ENCODE measurements at regions not wholly inside any gene's neighbourhood (a gene's known extent, or its start where the extent isn't known, plus 50 kb on each side); places are given as distances from the start of the nearest gene placed in this dataset.

DNA sequence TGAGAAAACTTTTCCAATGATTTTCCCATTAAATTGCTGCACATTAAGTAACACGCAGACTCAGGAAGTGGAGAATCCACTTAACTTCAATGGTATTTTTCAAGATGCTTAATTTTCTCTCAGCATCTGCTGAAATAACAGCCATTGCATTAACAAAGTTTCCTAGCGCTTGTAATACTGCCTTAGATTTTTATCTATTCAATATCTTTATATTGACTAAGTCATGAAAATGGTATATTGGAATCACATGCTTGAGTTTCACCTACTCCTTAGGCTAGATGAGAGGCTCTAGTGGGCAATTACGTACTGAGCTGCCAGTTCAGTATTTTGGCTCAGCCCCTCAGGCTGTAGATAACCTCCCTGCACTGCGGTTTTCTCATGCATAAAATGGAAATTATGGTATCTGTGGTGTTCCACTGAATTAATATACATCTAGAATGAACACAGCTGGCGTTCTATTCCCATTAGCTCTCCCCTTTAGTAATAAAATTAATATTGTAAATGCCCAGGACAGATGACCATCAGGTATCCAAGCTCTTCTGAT is 112.9 kb downstream of the MTX3 start:
- FAIRE-seq = no peak
- H3K9me3 ChIP-seq = no peaks in the 10 kb centered on the region
- no peak for ATAC-seq
- H3K27ac ChIP-seq = no peak overlapping the region
- ChIA-PET POLR2A (no interaction called here), CTCF (interaction anchor here (0.6 to 2.8 kb wide), 5 partner anchors 10 to 206 kb away, joined by 3 to 18 read pairs (median 5); no protein-coding TSS in a partner anchor)
- TF ChIP-seq FOSB (CRISPR knock-in tag; IDR thresholded peaks at IDR 0.05) = no peak
- TF ChIP-seq CBX2 (IDR thresholded peaks at IDR 0.05; ENCODE audit: borderline replicate concordance, low read depth) = no peak
- TF ChIP-seq JUNB (IDR thresholded peaks at IDR 0.05) = no peak
- no peak for TF ChIP-seq CEBPB (IDR thresholded peaks at IDR 0.05)
- TF ChIP-seq EP300 (IDR thresholded peaks at IDR 0.05) = no peak
- no peak for TF ChIP-seq RARB (CRISPR knock-in tag; IDR thresholded peaks at IDR 0.05)
- no peak for TF ChIP-seq EHMT2 (IDR thresholded peaks at IDR 0.05; ENCODE audit: low read depth)
- TF ChIP-seq SREBF2 (IDR thresholded peaks at IDR 0.05) = no peak
- no peak for TF ChIP-seq TFCP2L1 (CRISPR knock-in tag; IDR thresholded peaks at IDR 0.05)
- TF ChIP-seq KDM5A (IDR thresholded peaks at IDR 0.05) = no peak
- TF ChIP-seq, protein P1, sequence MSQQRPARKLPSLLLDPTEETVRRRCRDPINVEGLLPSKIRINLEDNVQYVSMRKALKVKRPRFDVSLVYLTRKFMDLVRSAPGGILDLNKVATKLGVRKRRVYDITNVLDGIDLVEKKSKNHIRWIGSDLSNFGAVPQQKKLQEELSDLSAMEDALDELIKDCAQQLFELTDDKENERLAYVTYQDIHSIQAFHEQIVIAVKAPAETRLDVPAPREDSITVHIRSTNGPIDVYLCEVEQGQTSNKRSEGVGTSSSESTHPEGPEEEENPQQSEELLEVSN (IDR thresholded peaks at IDR 0.05; ENCODE audit: borderline replicate concordance, low read depth) = no peak
- TF ChIP-seq MAFK (IDR thresholded peaks at IDR 0.05; ENCODE audit: partially characterized antibody) = no peak
- TF ChIP-seq, protein P2, sequence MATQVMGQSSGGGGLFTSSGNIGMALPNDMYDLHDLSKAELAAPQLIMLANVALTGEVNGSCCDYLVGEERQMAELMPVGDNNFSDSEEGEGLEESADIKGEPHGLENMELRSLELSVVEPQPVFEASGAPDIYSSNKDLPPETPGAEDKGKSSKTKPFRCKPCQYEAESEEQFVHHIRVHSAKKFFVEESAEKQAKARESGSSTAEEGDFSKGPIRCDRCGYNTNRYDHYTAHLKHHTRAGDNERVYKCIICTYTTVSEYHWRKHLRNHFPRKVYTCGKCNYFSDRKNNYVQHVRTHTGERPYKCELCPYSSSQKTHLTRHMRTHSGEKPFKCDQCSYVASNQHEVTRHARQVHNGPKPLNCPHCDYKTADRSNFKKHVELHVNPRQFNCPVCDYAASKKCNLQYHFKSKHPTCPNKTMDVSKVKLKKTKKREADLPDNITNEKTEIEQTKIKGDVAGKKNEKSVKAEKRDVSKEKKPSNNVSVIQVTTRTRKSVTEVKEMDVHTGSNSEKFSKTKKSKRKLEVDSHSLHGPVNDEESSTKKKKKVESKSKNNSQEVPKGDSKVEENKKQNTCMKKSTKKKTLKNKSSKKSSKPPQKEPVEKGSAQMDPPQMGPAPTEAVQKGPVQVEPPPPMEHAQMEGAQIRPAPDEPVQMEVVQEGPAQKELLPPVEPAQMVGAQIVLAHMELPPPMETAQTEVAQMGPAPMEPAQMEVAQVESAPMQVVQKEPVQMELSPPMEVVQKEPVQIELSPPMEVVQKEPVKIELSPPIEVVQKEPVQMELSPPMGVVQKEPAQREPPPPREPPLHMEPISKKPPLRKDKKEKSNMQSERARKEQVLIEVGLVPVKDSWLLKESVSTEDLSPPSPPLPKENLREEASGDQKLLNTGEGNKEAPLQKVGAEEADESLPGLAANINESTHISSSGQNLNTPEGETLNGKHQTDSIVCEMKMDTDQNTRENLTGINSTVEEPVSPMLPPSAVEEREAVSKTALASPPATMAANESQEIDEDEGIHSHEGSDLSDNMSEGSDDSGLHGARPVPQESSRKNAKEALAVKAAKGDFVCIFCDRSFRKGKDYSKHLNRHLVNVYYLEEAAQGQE (IDR thresholded peaks at IDR 0.05) = no peak
- TF ChIP-seq, protein P3, sequence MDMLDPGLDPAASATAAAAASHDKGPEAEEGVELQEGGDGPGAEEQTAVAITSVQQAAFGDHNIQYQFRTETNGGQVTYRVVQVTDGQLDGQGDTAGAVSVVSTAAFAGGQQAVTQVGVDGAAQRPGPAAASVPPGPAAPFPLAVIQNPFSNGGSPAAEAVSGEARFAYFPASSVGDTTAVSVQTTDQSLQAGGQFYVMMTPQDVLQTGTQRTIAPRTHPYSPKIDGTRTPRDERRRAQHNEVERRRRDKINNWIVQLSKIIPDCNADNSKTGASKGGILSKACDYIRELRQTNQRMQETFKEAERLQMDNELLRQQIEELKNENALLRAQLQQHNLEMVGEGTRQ (IDR thresholded peaks at IDR 0.05) = no peak
- H3K4me2 ChIP-seq = no peak overlapping the region
- H3K4me3 ChIP-seq = no peak overlapping the region
- H3K4me1 ChIP-seq = no peaks in the 10 kb centered on the region
- WGBS (ENCODE audit: missing lambda C conversion rate) = 31% methylated on average over 5 of the region's 5 CpGs
- DNase-seq (ENCODE audit: low read depth in 1 of 2, low spot score in 1 of 2) = no peak

DNA sequence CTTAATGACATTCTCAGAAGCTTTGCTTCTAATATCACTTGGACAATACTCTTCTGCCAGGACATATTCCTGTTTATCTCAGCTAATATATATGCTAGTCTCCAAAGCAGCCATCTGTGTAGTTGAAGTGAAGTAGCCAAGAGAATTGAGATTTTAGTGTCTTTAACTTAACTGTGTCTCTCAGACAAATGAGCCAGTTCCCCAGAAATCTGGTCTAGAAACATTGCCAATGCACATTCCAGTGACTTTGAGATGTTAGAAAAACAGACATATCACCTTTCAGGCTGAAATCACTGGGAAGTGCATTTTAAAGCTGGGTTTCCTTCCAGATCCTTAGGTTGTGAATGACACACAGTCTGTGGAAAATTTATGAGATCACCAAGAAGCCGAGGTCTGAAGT is 114.6 kb downstream of the MTX3 start:
- ATAC-seq = no peak
- WGBS (ENCODE audit: missing lambda C conversion rate) = 11% methylated on average over 1 of the region's 1 CpG
- TF ChIP-seq, protein P2 (IDR thresholded peaks at IDR 0.05) = no peak
- TF ChIP-seq ZC3H11A (IDR thresholded peaks at IDR 0.05) (no peak), KDM1A (IDR thresholded peaks at IDR 0.05; ENCODE audit: low read depth) (no peak), MAFK (IDR thresholded peaks at IDR 0.05; ENCODE audit: partially characterized antibody) (no peak), POLR2A (IDR thresholded peaks at IDR 0.05; ENCODE audit: low read length) (no peak), MAZ (IDR thresholded peaks at IDR 0.05; ENCODE audit: borderline replicate concordance, low read depth, low read length) (no peak), BHLHE40 (IDR thresholded peaks at IDR 0.05; ENCODE audit: low read depth, low read length) (no peak), SREBF2 (IDR thresholded peaks at IDR 0.05) (no peak), GATA3 (IDR thresholded peaks at IDR 0.05; ENCODE audit: borderline replicate concordance) (no peak), KDM5A (IDR thresholded peaks at IDR 0.05) (no peak), NR3C1 (IDR thresholded peaks at IDR 0.05) (no peak), SMC3 (IDR thresholded peaks at IDR 0.05) (no peak), JUN (IDR thresholded peaks at IDR 0.05) (no peak)
- TF ChIP-seq, protein P4, sequence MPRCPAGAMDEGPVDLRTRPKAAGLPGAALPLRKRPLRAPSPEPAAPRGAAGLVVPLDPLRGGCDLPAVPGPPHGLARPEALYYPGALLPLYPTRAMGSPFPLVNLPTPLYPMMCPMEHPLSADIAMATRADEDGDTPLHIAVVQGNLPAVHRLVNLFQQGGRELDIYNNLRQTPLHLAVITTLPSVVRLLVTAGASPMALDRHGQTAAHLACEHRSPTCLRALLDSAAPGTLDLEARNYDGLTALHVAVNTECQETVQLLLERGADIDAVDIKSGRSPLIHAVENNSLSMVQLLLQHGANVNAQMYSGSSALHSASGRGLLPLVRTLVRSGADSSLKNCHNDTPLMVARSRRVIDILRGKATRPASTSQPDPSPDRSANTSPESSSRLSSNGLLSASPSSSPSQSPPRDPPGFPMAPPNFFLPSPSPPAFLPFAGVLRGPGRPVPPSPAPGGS (IDR thresholded peaks at IDR 0.05) = no peak
- TF ChIP-seq, protein P1 (IDR thresholded peaks at IDR 0.05; ENCODE audit: borderline replicate concordance, low read depth) = no peak
- TF ChIP-seq, protein P5, sequence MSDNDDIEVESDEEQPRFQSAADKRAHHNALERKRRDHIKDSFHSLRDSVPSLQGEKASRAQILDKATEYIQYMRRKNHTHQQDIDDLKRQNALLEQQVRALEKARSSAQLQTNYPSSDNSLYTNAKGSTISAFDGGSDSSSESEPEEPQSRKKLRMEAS (IDR thresholded peaks at IDR 0.05) = no peak
- Histone ChIP-seq H3K27ac (no peak overlapping the region), H3K4me1 (no peaks in the 10 kb centered on the region), H3K9me3 (no peaks in the 10 kb centered on the region), H3K4me3 (no peak overlapping the region), H3K4me2 (no peak overlapping the region)
- CTCF ChIA-PET = interaction anchor here (1.3 kb wide), 1 partner anchor 12 kb away, joined by 4 read pairs; no protein-coding TSS in a partner anchor
- DNase-seq (ENCODE audit: low read depth in 1 of 2, low spot score in 1 of 2) = no peak
- FAIRE-seq = no peak
- POLR2A ChIA-PET = no interaction called here

Data from A549 (cell line).